Retina (tissue), 1 donor: ENCODE measurements at regions not wholly inside any gene's neighbourhood (a gene's known extent, or its start where the extent isn't known, plus 50 kb on each side); places are given as distances from the start of the nearest gene placed in this dataset.

ENCODE experiments used
- DNase-seq: peaks from one replicate; pipeline ENCODE4 v3.0.0-alpha.2; 2016

- DNase-seq, result no peak
Observed at GRCh38 chr1:195999022-195999421, 609.2 kb downstream of the KCNT2 start.

- DNase-seq, result no peak
Observed at GRCh38 chr1:195981448-195982139, 626.6 kb downstream of the KCNT2 start.

GRCh38 chr1:195979646-195980045 is 628.6 kb downstream of the KCNT2 start:
- no peak for DNase-seq

GRCh38 chr1:195973311-195973904 is 634.8 kb downstream of the KCNT2 start:
- no peak for DNase-seq

GRCh38 chr1:195971589-195971988 is 636.7 kb downstream of the KCNT2 start:
- DNase-seq, result no peak

- DNase-seq, result no peak
Observed at GRCh38 chr1:195970209-195970608, 638.0 kb downstream of the KCNT2 start.

- no peak for DNase-seq
Observed at GRCh38 chr1:195965475-195965874, 642.8 kb downstream of the KCNT2 start.

- DNase-seq, result no peak
Observed at GRCh38 chr1:195965036-195965435, 643.2 kb downstream of the KCNT2 start.

GRCh38 chr1:195964516-195964915 is 643.7 kb downstream of the KCNT2 start:
- no peak for DNase-seq

GRCh38 chr1:195962051-195962450 is 646.2 kb downstream of the KCNT2 start:
- DNase-seq, result no peak

GRCh38 chr1:195960580-195960979 is 647.7 kb downstream of the KCNT2 start:
- no peak for DNase-seq

- no peak for DNase-seq
Observed at GRCh38 chr1:195958131-195958530, 650.1 kb downstream of the KCNT2 start.

- DNase-seq, result no peak
Observed at GRCh38 chr1:195956845-195957244, 651.4 kb downstream of the KCNT2 start.

- DNase-seq, result no peak
Observed at GRCh38 chr1:195954848-195955247, 653.4 kb downstream of the KCNT2 start.

GRCh38 chr1:195951313-195951712 is 656.9 kb downstream of the KCNT2 start:
- no peak for DNase-seq

GRCh38 chr1:195948123-195948895 is 659.9 kb downstream of the KCNT2 start:
- no peak for DNase-seq

GRCh38 chr1:195946500-195946899 is 661.7 kb downstream of the KCNT2 start:
- no peak for DNase-seq

GRCh38 chr1:195941795-195942194 is 666.4 kb downstream of the KCNT2 start:
- no peak for DNase-seq

- no peak for DNase-seq
Observed at GRCh38 chr1:195941314-195941713, 666.9 kb downstream of the KCNT2 start.

GRCh38 chr1:195939844-195940243 is 668.4 kb downstream of the KCNT2 start:
- no peak for DNase-seq

- no peak for DNase-seq
Observed at GRCh38 chr1:195934817-195935553, 673.3 kb downstream of the KCNT2 start.

GRCh38 chr1:195933835-195934234 is 674.4 kb downstream of the KCNT2 start:
- DNase-seq, result no peak

GRCh38 chr1:195915826-195916225 is 692.4 kb downstream of the KCNT2 start:
- no peak for DNase-seq
